Kidney glomerular epithelial cell (primary cell): ENCODE measurements at regions not wholly inside any gene's neighbourhood (a gene's known extent, or its start where the extent isn't known, plus 50 kb on each side); places are given as distances from the start of the nearest gene placed in this dataset.

ENCODE experiments used
- DNase-seq: peaks from one replicate; lab custom pipeline; 2025; lab: John Stamatoyannopoulos, UW

GRCh38 chr16:65309354-65309753, 187.5 kb upstream of the CDH11 start:
- DNase-seq = no peak

GRCh38 chr16:65308506-65308905, 186.6 kb upstream of the CDH11 start:
- DNase-seq = no peak

- no peak for DNase-seq
These were observed 185.4 kb upstream of the CDH11 start for GRCh38 chr16:65307286-65307685.

- no peak for DNase-seq
These were observed 184.9 kb upstream of the CDH11 start for GRCh38 chr16:65306722-65307121.

GRCh38 chr16:65306300-65306699, 184.4 kb upstream of the CDH11 start:
- DNase-seq = no peak

GRCh38 chr16:65305266-65305959, 183.6 kb upstream of the CDH11 start:
- no peak for DNase-seq

- DNase-seq = no peak
These were observed 179.2 kb upstream of the CDH11 start for GRCh38 chr16:65301029-65301428.

GRCh38 chr16:65297453-65297852, 175.6 kb upstream of the CDH11 start:
- DNase-seq = no peak

- no peak for DNase-seq
These were observed 173.7 kb upstream of the CDH11 start for GRCh38 chr16:65295527-65295926.

- no peak for DNase-seq
These were observed 172.8 kb upstream of the CDH11 start for GRCh38 chr16:65294708-65295107.

- DNase-seq = no peak
These were observed 172.3 kb upstream of the CDH11 start for GRCh38 chr16:65294165-65294564.

GRCh38 chr16:65289022-65289421, 167.2 kb upstream of the CDH11 start:
- no peak for DNase-seq

GRCh38 chr16:65287307-65287706, 165.4 kb upstream of the CDH11 start:
- no peak for DNase-seq

GRCh38 chr16:65285128-65286048, 163.5 kb upstream of the CDH11 start:
- DNase-seq = no peak

GRCh38 chr16:65284626-65285025, 162.8 kb upstream of the CDH11 start:
- DNase-seq = no peak

- no peak for DNase-seq
These were observed 161.4 kb upstream of the CDH11 start for GRCh38 chr16:65283181-65283651.

- no peak for DNase-seq
These were observed 159.7 kb upstream of the CDH11 start for GRCh38 chr16:65281586-65281985.

GRCh38 chr16:65280845-65281512, 159.1 kb upstream of the CDH11 start:
- no peak for DNase-seq

GRCh38 chr16:65279576-65279975, 157.7 kb upstream of the CDH11 start:
- no peak for DNase-seq

- no peak for DNase-seq
These were observed 157.0 kb upstream of the CDH11 start for GRCh38 chr16:65278874-65279273.

GRCh38 chr16:65274566-65274965, 152.7 kb upstream of the CDH11 start:
- no peak for DNase-seq

- DNase-seq = no peak
These were observed 151.0 kb upstream of the CDH11 start for GRCh38 chr16:65272699-65273414.
